Muscle layer of colon (tissue), 2 donors: ENCODE measurements at regions not wholly inside any gene's neighbourhood (a gene's known extent, or its start where the extent isn't known, plus 50 kb on each side); places are given as distances from the start of the nearest gene placed in this dataset.
"Not testable (repeated sequence)": the region's sequence is repeated elsewhere in the genome, so short reads cannot be mapped to it uniquely, and the experiment has no call there.

ENCODE experiments used
- H3K27ac ChIP-seq: one replicate; pipeline ENCODE4 v1.7.0; 2013; ENCODE audit warnings: low read depth, mild to moderate bottlenecking, low read length, moderate library complexity
- H3K27me3 ChIP-seq, 2 donors: one replicate each; pipeline ENCODE4 v1.7.0; 2013; ENCODE audit warnings: low read length in 2 of 2, mild to moderate bottlenecking in 2 of 2; ENCODE audit not compliant: insufficient read depth in 2 of 2, control insufficient read depth in 1 of 2
- H3K36me3 ChIP-seq: one replicate; pipeline ENCODE4 v1.7.0; 2013; ENCODE audit warnings: mild to moderate bottlenecking, low read length; ENCODE audit not compliant: insufficient read depth
- H3K4me1 ChIP-seq: one replicate; pipeline ENCODE4 v1.7.0; 2013; ENCODE audit warnings: mild to moderate bottlenecking, low read length; ENCODE audit not compliant: insufficient read depth
- H3K4me3 ChIP-seq, 2 donors: one replicate each; pipeline ENCODE4 v1.7.0; 2013; ENCODE audit warnings: low read length in 2 of 2, low read depth in 1 of 2, mild to moderate bottlenecking in 1 of 2, moderate library complexity in 1 of 2
- H3K9ac ChIP-seq: one replicate; pipeline ENCODE4 v1.7.0; 2013; ENCODE audit warnings: low read length
- H3K9me3 ChIP-seq: one replicate; pipeline ENCODE4 v1.7.0; 2013; ENCODE audit warnings: mild to moderate bottlenecking, low read length
- donor health status: abdominal sarcoma.
- donor health status: Adenocarcinoma of cecum.

DNA sequence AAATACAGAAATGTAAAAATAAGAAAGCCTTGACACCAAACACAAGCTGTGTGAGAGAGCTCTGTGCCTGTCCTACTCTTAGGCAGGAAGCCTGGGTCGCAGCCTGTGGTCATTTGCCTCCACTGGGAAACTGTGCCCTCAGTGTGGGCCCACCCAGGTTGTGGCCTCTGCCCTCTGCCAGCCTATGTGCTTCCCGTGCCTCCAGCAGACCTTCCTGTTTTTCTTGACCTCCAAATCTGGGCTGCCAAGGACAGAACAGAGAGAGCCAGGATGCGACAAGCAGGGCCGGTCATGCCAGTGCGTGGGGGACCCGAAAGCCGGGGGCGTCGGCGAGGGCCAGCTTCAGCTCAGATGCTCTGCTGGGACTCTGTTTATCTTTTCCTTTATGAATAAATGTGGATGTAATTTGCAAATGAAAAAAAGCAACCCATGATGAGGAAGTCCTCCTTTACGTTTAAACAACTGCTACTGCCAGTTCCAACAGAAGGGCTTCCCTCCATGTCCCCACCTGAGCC is 189.2 kb upstream of the EXOC2 start:
- Histone ChIP-seq H3K4me3 (no peak overlapping the region), H3K4me1 (no peaks in the 10 kb centered on the region), H3K9me3 (no peaks in the 10 kb centered on the region), H3K36me3 (no peaks in the 10 kb centered on the region), H3K27me3 (no peaks in the 10 kb centered on the region), H3K27ac (no peak overlapping the region), H3K9ac (no peak overlapping the region)

DNA sequence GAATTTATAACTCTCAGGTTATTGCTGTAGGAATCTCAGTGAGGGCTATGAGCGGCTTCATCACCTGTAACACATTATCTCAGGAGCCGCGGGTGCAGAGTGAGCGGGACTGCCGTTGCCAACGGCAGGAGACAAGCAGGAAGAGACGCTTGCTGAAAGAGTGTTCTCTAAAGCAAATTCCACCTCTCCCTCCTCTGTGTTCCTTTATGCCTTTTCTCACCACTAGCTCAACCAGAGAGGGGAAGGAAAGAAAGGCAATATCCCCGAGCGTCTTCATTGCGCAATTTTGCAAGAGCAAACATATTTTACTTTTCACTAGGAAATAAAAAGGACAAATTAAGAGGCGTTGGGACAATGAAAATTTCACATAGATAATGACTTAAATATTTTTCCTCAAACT is 185.2 kb upstream of the EXOC2 start:
- no peak overlapping the region for H3K27ac ChIP-seq
- H3K4me1 ChIP-seq = no peaks in the 10 kb centered on the region
- H3K4me3 ChIP-seq = no peak overlapping the region
- no peak overlapping the region for H3K9ac ChIP-seq
- H3K27me3 ChIP-seq = no peaks in the 10 kb centered on the region
- H3K36me3 ChIP-seq = no peaks in the 10 kb centered on the region
- H3K9me3 ChIP-seq = no peaks in the 10 kb centered on the region

DNA sequence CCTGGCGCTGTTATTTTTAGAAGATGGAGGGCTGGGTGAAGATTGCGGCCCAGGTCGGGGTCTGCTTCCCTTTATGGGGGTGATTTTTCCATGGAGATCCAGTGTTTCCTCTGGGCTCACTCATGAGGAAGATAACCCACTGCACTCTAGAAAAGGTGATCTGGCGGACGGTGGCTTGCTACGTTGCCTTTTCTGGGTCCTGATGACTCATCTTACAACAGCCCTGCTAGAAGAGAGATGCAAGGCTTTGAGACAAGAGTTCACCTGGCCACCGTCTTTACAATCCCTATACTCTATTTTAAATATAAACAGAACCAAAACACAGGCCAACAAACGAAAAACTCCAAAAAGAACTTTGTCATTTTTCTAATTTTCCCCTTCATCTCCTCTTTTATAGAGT is 182.1 kb upstream of the EXOC2 start:
- no peaks in the 10 kb centered on the region for H3K4me1 ChIP-seq

DNA sequence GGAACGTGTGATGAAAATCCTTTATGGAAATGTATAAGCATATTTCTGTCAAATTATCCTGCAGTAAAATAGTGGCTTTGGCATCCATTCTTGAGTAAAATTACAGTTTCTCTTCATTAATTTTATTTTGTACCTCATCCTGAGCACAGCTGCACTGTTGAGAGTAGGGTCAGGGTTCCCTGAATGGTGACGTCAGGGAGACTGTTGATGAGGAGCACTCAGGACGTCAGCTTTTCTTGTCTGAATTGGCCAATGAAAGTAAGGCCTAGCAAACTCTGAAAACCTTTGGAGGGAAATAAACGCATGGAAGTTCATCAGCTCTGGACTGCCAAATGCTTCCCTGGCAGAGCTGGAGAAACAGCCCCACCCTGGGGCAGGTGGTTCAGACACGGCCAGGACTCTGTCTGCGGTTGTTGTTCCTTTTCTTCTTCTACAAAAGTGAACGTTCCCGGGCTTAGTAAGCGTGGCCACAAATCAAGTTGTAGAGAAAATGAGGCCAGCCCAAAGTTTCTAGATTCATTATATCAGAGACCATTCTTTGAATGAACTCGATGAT is 179.7 kb upstream of the EXOC2 start:
- no peaks in the 10 kb centered on the region for H3K9me3 ChIP-seq
- no peaks in the 10 kb centered on the region for H3K36me3 ChIP-seq
- no peak overlapping the region for H3K9ac ChIP-seq
- no peaks in the 10 kb centered on the region for H3K4me1 ChIP-seq
- no peaks in the 10 kb centered on the region for H3K27me3 ChIP-seq
- H3K27ac ChIP-seq = no peak overlapping the region
- no peak overlapping the region for H3K4me3 ChIP-seq

More for the DNA sequence above, 182.1 kb upstream of the EXOC2 start:
- Histone ChIP-seq H3K9ac (no peak overlapping the region), H3K4me3 (no peak overlapping the region), H3K9me3 (no peaks in the 10 kb centered on the region), H3K27me3 (no peaks in the 10 kb centered on the region), H3K27ac (no peak overlapping the region), H3K36me3 (no peaks in the 10 kb centered on the region)

- Histone ChIP-seq H3K27ac (no peak overlapping the region), H3K4me3 (no peak overlapping the region), H3K4me1 (no peaks in the 10 kb centered on the region), H3K36me3 (no peaks in the 10 kb centered on the region), H3K27me3 (no peaks in the 10 kb centered on the region), H3K9ac (no peak overlapping the region), H3K9me3 (no peaks in the 10 kb centered on the region)
Observed at GRCh38 chr6:871503-871902, 178.6 kb upstream of the EXOC2 start.

DNA sequence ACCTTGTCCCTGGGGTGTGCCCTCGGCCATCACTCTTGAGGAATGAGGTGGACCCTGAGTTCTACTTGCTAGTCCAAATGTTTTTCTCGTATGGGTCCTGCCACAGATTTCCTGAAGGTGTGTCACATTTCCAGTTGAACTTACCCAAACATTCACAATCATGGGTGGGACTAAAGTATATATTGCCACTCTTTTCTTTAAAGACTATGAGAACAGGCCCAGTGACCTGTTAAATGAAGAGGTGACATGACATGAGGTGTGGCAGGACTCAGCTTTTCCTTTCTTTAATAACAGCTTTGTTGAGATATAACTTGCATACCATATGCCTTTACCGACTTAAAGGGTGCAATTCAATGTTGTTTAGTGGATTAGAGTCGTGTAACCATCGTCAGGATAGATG is 177.2 kb upstream of the EXOC2 start:
- Histone ChIP-seq H3K4me1 (no peaks in the 10 kb centered on the region), H3K4me3 (no peak overlapping the region), H3K27me3 (no peaks in the 10 kb centered on the region), H3K9me3 (no peaks in the 10 kb centered on the region), H3K27ac (no peak overlapping the region), H3K9ac (no peak overlapping the region), H3K36me3 (no peaks in the 10 kb centered on the region)

GRCh38 chr6:868201-868600 is 175.3 kb upstream of the EXOC2 start:
- H3K4me1 ChIP-seq = no peaks in the 10 kb centered on the region
- no peak overlapping the region for H3K4me3 ChIP-seq
- H3K9ac ChIP-seq = no peak overlapping the region
- H3K36me3 ChIP-seq = no peaks in the 10 kb centered on the region
- peaks cover 0 to 4% of the 10 kb centered on the region in 2 donors for H3K27me3 ChIP-seq
- H3K9me3 ChIP-seq = no peaks in the 10 kb centered on the region
- H3K27ac ChIP-seq = no peak overlapping the region

- H3K4me1 ChIP-seq = no peaks in the 10 kb centered on the region
- peaks cover 0 to 4% of the 10 kb centered on the region in 2 donors for H3K27me3 ChIP-seq
- H3K9me3 ChIP-seq = no peaks in the 10 kb centered on the region
- no peaks in the 10 kb centered on the region for H3K36me3 ChIP-seq
- no peak overlapping the region for H3K4me3 ChIP-seq
- H3K27ac ChIP-seq = no peak overlapping the region
- no peak overlapping the region for H3K9ac ChIP-seq
Observed at GRCh38 chr6:867378-867777, 174.4 kb upstream of the EXOC2 start.

GRCh38 chr6:866316-866715 is 173.4 kb upstream of the EXOC2 start:
- Histone ChIP-seq H3K9me3 (no peaks in the 10 kb centered on the region), H3K9ac (no peak overlapping the region), H3K27ac (no peak overlapping the region), H3K36me3 (no peaks in the 10 kb centered on the region), H3K4me3 (no peak overlapping the region), H3K4me1 (no peaks in the 10 kb centered on the region), H3K27me3 (peaks cover 0 to 4% of the 10 kb centered on the region in 2 donors)

DNA sequence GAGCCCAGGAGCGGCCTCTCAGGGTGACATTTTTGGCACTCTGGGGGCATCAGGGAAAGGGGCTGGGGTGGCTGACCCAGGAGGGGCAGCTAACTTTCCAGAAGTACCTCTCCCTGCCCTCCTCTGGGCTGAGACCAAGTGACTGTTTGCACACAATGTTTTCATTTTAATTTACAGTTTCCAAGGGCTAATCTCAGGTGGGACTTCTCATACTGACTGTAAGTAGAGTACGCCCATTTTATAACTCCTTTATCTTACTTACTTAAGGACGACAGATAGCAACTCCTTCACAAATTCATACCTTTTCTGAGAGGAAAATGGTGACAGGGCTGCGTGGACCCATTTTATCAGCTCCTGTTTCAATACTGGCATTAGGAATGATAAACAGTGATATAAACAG is 172.9 kb upstream of the EXOC2 start:
- Histone ChIP-seq H3K27me3 (peaks cover 0 to 4% of the 10 kb centered on the region in 2 donors), H3K4me1 (no peaks in the 10 kb centered on the region), H3K9me3 (no peaks in the 10 kb centered on the region), H3K4me3 (no peak overlapping the region), H3K36me3 (no peaks in the 10 kb centered on the region), H3K9ac (no peak overlapping the region), H3K27ac (no peak overlapping the region)

DNA sequence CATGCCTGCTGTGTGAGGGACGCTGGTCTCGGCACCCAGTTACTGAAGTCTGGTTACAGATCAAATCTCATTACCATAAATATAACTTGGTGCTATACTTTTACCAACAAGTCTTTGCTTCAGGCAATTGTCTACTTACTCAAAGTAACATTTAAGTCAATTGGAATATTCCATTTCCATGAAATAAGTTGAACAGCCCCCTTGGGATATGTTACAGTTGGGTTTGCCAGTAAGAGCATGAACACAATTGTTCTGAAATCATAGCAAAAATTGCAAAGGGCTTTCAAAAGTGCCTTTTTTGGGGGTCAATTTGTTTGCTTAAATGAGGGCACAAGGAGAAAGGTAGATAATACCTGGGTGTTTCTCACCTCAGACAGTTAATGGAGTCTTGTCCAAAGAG is 170.9 kb upstream of the EXOC2 start:
- Histone ChIP-seq H3K27me3 (peaks cover 0 to 4% of the 10 kb centered on the region in 2 donors), H3K36me3 (no peaks in the 10 kb centered on the region), H3K9me3 (no peaks in the 10 kb centered on the region), H3K9ac (no peak overlapping the region), H3K4me1 (no peaks in the 10 kb centered on the region), H3K27ac (no peak overlapping the region), H3K4me3 (no peak overlapping the region)

DNA sequence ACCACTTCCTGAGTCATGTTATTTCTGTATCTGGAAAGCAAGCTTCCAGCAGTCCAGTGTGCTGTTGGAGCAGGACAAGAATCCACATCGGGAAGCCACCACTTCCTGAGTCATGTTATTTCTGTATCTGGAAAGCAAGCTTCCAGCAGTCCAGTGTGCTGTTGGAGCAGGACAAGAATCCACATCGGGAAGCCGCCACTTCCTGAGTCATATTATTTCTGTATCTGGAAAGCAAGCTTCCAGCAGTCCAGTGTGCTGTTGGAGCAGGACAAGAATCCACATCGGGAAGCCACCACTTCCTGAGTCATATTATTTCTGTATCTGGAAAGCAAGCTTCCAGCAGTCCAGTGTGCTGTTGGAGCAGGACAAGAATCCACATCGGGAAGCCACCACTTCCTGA is 170.2 kb upstream of the EXOC2 start:
- not testable (repeated sequence) for H3K4me3 ChIP-seq

More for the DNA sequence above, 170.2 kb upstream of the EXOC2 start:
- H3K27me3 ChIP-seq, H3K36me3 ChIP-seq, H3K27ac ChIP-seq, H3K9ac ChIP-seq, H3K4me1 ChIP-seq, H3K9me3 ChIP-seq: not testable (repeated sequence)
